ENCODE measurements at regions not wholly inside any gene's neighbourhood (a gene's known extent, or its start where the extent isn't known, plus 50 kb on each side); places are given as distances from the start of the nearest gene placed in this dataset.
"Not testable (repeated sequence)": the region's sequence is repeated elsewhere in the genome, so short reads cannot be mapped to it uniquely, and the experiment has no call there.

GRCh38 chr3:193803288-193803687 lies 210.3 kb downstream of the OPA1 start:
- no peak for DNase-seq (ENCODE audit: low read depth in 2 of 2)

GRCh38 chr3:193805448-193805847 lies 212.4 kb downstream of the OPA1 start:
- no peak for DNase-seq (ENCODE audit: low read depth in 2 of 2)

DNA sequence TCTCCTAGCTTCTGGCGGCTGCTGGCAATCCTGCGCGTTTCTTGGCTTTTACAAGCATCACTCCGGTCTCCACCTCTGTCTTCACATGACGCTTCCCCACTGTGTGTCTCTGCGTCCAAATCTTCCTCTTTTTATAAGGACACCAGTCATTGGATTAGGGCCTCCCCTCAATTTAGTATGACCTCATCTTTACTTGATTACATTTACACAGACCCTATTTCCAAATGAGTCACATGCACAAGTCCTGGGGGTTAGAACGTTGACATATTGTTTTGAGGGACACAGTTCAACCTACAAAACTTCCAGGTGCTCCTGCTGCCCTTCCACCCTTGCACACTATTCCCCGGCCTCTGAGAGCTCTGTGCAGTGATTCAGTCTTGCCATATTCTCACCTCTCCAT lies 215.3 kb downstream of the OPA1 start:
- DNase-seq (ENCODE audit: low read depth in 2 of 2) = no peak

GRCh38 chr3:193809106-193809505 lies 216.1 kb downstream of the OPA1 start:
- DNase-seq (ENCODE audit: low read depth in 2 of 2) = no peak

- DNase-seq (ENCODE audit: low read depth in 2 of 2) = no peak
These were observed 219.2 kb downstream of the OPA1 start for GRCh38 chr3:193812078-193812725.

GRCh38 chr3:193812791-193813500 lies 219.9 kb downstream of the OPA1 start:
- DNase-seq (ENCODE audit: low read depth in 2 of 2) = no peak

DNA sequence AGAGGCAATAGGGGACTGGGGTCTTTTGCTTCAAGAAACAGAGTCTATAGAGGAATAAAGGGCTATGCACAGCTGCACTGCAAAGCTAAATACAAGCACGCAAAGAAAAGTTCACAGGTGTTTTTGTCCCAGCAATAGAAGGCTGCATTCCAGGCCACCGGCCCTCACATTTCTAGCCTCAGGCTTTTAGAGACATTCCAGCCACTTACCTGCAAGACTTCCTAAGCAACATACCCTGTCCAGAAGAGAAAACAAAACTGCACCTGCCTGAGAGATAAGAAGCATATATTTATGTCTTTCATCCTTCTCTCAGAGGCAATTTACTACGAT lies 220.5 kb downstream of the OPA1 start:
- no peak for DNase-seq (ENCODE audit: low read depth in 2 of 2)

DNA sequence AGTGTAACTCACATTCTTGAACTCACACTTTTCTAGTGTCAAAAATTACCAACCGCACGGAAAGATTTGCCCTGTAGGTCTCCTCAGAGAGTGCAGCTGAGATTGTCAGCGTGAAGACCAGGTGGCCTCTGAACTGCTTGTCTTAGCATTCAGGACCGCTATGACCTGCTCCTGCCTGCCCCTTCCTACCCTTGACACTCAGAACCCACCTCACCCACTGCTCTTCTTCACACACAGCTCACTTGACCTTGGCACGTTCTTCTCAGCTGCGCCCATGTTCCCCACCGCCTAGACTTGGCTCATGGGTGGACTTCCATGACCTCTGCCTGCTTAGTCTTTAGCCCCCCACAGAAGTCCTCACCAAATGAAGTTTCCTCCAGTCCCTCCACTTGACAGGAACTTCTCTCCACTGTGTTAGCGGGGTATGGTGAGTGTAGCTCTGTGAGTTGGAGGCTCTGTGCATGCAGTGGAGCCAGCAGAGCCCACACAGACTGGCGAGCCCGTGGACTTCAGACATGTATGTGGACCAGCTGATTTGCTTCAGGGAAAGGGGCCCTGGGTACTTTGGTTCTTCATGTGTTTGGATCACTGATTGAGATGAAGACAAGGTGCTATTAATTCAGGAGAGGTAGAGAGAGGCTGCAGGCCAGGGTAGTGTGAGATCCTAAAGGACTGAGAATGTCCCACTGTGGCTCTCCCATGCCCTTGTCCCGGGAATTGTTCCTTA lies 221.3 kb downstream of the OPA1 start:
- DNase-seq (ENCODE audit: low read depth in 2 of 2) = no peak

- DNase-seq (ENCODE audit: low read depth in 2 of 2) = no peak
These were observed 222.4 kb downstream of the OPA1 start for GRCh38 chr3:193815246-193816027.

GRCh38 chr3:193816028-193816395 lies 223.0 kb downstream of the OPA1 start:
- no peak for DNase-seq (ENCODE audit: low read depth in 2 of 2)

- no peak for DNase-seq (ENCODE audit: low read depth in 2 of 2)
These were observed 223.8 kb downstream of the OPA1 start for GRCh38 chr3:193816656-193817311.

- DNase-seq (ENCODE audit: low read depth in 2 of 2) = no peak
These were observed 226.4 kb downstream of the OPA1 start for GRCh38 chr3:193819117-193820010.

- DNase-seq (ENCODE audit: low read depth in 2 of 2) = no peak
These were observed 228.2 kb downstream of the OPA1 start for GRCh38 chr3:193821151-193821668.

DNA sequence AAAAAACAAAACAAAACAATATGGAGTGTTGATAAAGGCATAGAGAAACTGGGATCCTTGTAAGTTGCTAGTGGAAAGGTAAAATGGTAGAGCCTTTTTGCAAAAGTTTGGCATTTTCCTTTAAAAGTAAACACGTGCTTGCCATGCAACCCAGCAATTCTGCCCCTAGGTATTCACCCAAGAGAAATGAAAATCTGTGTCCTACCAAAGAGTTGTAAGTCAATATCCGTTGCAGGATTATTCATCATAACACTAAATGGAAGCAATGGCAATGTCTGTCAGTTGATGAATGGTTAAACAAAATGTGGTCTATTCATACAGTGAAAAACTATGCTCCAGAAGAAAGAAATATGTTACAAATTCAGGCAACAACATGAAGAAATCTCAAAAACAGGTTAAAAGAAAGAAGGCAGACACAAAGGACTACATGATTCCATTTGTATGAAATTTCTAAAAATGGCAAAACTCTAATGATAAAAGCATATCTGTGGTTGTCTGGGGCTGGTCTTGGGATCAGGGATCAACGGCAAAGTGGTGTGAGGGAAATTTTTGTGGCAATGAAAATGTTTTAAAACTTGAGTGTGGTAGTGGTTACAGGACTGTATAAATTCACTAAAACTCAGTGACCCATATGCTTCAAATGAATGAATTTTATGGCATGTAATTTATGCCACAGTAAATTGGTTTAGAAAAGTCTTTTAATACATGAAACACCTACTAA lies 229.6 kb downstream of the OPA1 start:
- no peak for DNase-seq (ENCODE audit: low read depth in 2 of 2)

DNA sequence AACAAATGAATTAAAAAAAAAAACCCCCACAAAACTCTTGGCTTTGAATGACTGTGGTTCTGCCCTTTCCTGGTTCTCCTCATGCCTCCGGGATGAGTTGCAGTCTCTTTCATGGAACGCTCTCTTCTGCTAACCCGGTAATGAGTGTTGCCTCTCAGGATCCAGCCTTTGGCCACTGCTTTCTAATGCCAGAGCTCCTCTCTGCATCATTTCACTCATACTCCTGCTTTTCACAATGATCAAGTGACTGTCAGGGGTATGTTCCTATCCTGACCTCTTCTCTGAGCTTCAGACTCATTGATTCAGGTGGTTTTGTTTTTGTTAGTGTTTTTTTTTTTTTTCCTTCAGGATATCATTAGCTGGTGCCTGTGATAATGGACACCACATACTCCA lies 230.2 kb downstream of the OPA1 start:
- not testable (repeated sequence) for DNase-seq (ENCODE audit: low read depth in 2 of 2)

GRCh38 chr3:193824365-193824764 lies 231.4 kb downstream of the OPA1 start:
- no peak for DNase-seq (ENCODE audit: low read depth in 2 of 2)

GRCh38 chr3:193825617-193826016 lies 232.6 kb downstream of the OPA1 start:
- no peak for DNase-seq (ENCODE audit: low read depth in 2 of 2)

DNA sequence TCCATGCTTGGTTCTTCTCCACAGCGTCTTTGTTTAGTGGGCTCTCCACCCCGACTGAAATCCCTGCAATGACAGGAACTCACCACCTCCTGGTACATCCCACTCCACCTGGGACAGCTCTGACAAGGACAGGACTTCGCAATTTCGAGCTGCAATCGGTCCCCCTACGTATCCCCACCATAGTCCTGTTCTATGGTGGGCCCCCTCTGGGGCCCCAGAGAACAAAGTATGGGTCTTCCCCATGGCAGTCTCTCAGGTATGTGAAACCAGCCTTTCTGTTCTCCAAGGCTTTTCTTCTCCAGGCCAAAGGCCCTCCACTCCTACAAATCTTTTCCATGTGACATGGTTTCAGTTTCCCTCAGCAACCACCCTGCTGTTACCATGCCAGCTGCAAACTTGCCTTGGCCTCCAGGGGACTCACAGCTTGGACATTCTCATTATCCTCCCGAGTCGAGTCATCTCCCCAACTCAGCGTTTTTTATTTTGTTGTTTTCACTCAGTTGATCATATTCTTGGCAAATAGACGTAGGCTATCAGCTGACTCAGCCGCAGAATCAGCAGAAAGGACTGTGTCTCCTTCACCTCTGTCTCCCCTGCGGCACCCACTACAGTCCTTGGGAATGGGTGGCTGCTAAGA lies 233.3 kb downstream of the OPA1 start:
- DNase-seq (ENCODE audit: low read depth in 2 of 2) = no peak

DNA sequence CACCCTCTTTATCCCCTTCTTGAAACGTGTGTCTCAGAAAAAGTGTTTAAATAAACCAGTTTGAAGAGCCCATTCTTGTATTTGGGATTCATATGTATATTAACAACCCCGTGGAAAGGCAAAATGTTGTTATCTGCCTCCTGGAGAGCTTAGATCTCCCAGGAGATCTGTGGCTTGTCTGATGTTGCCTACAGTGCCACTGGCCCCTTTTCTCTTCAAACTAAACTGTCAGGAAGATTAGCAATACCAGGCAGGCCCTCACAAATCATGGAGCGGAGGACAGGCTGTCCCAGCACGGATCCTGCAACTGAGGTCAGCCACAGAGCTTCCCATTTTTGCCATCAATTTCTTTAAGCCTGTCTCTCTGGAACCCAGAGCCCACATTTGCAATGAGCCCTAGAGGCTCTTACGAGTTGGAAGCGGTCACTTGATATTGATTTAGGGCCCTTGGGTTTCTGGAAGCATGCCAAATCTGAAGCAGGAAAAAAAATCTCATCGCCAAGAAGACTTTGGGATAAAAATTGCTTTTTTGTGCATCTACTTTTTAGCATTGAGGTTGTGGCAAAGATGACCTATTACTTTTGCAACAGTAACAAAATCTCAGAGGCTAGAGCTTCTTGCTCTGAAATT lies 234.1 kb downstream of the OPA1 start:
- no peak for DNase-seq (ENCODE audit: low read depth in 2 of 2)
